ENCODE measurements at regions not wholly inside any gene's neighbourhood (a gene's known extent, or its start where the extent isn't known, plus 50 kb on each side); places are given as distances from the start of the nearest gene placed in this dataset.

DNA sequence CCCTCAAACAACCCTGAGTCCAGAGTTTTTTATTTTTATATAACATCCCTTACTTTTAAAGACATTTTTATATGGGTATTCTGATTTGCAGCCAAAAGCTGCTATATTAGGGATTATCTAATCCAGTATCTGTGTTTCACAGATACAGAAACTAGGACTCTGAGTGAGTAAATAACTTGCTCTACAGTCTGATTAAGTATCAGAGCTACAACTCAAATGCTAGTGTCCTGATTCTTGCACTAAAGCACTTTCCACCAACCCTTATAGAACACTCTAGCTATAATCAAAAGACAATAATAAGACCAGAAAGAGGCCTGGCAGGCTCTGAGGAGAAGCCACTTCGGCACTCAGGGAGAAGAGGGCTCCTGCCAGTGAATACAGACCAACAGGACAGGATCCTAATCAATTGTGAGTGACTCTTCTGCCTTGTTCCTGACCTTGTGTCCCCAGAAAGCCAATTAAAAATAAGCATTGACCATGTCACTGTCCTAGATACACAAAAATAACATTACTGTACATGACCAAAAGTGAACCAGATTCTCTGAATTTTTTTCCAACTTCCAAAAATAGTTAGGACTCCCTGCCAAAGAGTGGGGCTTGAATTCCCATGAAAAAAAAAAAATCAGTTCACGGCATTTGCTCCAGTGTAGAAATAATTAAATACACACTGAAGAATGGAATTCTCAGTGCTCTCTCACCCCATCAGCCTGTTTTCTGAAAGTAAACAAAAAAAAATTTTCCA is 63.6 kb upstream of the MAP3K1 start:
- peaks cover 2 to 12% (median 5%) of the 10 kb centered on the region in 5 donors for H3K9me3 Mint-ChIP-seq
- POLR2A ChIA-PET, result no interaction called here
- CTCF ChIA-PET, result no interaction called here
- Histone ChIP-seq H3K36me3 (ENCODE audit: insufficient read depth, low read length) (no peaks in the 10 kb centered on the region), H3K4me1 (ENCODE audit: insufficient read depth, low read length) (no peaks in the 10 kb centered on the region), H3K9me3 (ENCODE audit: low read length) (no peaks in the 10 kb centered on the region), H3K4me3 (ENCODE audit: low read length) (no peak overlapping the region), H3K27me3 (ENCODE audit: insufficient read depth, low read length, poor library complexity, severe bottlenecking) (no peaks in the 10 kb centered on the region), H3K27ac (ENCODE audit: low read depth, low read length) (no peak overlapping the region)
- peaks cover 0 to 22% (median 2%) of the 10 kb centered on the region in 3 donors for H3K36me3 Mint-ChIP-seq
- no peaks in the 10 kb centered on the region for H3K4me1 Mint-ChIP-seq
- DNase-seq, result no peak
- H3K27me3 Mint-ChIP-seq, result peaks cover 4 to 6% of the 10 kb centered on the region in 2 donors
- no peak overlapping the region for H3K27ac Mint-ChIP-seq
- H3K4me3 Mint-ChIP-seq, result no peak overlapping the region

DNA sequence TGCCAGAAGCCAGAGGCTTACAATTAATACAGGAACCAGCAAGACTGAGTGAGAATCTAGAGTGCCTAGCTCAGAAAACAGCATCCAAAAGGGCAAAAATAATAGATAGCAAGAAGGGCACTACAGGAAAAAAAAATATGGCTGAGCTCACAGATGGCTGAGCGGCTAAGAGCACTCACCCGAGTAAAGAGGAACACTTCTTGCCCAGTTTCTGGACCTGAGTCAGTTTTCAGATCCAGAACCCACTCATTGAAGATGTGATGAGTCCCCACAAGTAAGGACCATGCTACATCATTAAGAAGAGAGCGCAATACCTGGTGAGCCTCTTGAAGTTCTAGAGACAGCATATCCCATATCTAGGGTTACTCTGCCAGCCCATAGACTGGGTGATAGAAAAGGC is 65.5 kb upstream of the MAP3K1 start:
- H3K9me3 ChIP-seq (ENCODE audit: low read length), result no peaks in the 10 kb centered on the region
- no peaks in the 10 kb centered on the region for H3K27me3 ChIP-seq (ENCODE audit: insufficient read depth, low read length, poor library complexity, severe bottlenecking)
- H3K36me3 ChIP-seq (ENCODE audit: insufficient read depth, low read length), result no peaks in the 10 kb centered on the region
- no peak for DNase-seq
- Mint-ChIP-seq H3K27ac (no peak overlapping the region), H3K4me3 (no peak overlapping the region), H3K4me1 (no peaks in the 10 kb centered on the region), H3K36me3 (peaks cover 0 to 22% (median 2%) of the 10 kb centered on the region in 3 donors), H3K9me3 (peaks cover 2 to 12% (median 5%) of the 10 kb centered on the region in 5 donors), H3K27me3 (peaks cover 4% of the 10 kb centered on the region in 2 donors)
- POLR2A ChIA-PET, result no interaction called here
- CTCF ChIA-PET, result no interaction called here
- no peaks in the 10 kb centered on the region for H3K4me1 ChIP-seq (ENCODE audit: insufficient read depth, low read length)
- no peak overlapping the region for H3K4me3 ChIP-seq (ENCODE audit: low read length)
- H3K27ac ChIP-seq (ENCODE audit: low read depth, low read length), result no peak overlapping the region

DNA sequence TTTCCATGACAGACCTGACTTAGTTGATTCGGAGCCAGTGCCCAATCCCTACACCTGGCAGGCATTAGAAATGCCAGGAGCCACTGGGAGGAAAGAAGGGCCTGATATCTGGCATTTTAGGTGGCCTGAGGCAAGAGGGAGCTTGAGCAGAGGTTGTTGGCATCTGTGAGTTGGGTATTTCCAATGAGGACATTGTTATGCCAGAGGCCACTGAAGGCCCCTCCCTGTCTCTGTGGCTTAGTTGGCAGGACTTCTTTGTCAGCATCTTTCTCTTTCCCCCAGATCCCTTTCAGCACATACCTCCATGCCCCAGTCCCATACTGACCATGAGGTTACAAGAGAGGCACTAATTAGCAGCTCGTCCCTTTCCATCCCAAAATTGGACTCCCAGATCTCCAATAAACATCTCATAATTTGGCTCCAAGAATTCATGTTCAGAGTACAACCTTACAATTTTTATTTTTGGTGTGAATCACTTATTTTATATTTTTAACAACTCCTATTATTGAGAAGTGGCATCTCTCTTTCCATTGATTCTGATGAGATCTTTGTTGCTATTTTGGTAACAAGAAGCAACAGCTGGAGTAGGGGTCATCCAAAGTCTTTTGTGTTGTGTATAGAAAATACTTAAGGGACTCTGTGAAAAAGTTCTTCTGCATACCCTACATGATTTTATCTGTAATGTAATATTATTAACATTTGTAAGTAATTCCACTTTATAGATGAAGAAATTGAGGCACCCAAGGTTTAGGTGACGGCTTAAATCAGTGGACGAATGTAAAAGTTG is 68.6 kb upstream of the MAP3K1 start:
- ChIA-PET POLR2A (no interaction called here), CTCF (no interaction called here)
- DNase-seq, result no peak
- Histone ChIP-seq H3K9me3 (ENCODE audit: low read length) (no peaks in the 10 kb centered on the region), H3K36me3 (ENCODE audit: insufficient read depth, low read length) (no peaks in the 10 kb centered on the region), H3K4me3 (ENCODE audit: low read length) (no peak overlapping the region), H3K4me1 (ENCODE audit: insufficient read depth, low read length) (no peaks in the 10 kb centered on the region), H3K27me3 (ENCODE audit: insufficient read depth, low read length, poor library complexity, severe bottlenecking) (no peaks in the 10 kb centered on the region), H3K27ac (ENCODE audit: low read depth, low read length) (no peak overlapping the region)
- Mint-ChIP-seq H3K4me3 (no peak overlapping the region), H3K4me1 (no peaks in the 10 kb centered on the region), H3K9me3 (peaks cover 2 to 3% (median 2%) of the 10 kb centered on the region in 5 donors), H3K27ac (no peak overlapping the region), H3K36me3 (peaks cover 0 to 7% (median 2%) of the 10 kb centered on the region in 3 donors), H3K27me3 (peaks cover 4 to 13% of the 10 kb centered on the region in 2 donors)

DNA sequence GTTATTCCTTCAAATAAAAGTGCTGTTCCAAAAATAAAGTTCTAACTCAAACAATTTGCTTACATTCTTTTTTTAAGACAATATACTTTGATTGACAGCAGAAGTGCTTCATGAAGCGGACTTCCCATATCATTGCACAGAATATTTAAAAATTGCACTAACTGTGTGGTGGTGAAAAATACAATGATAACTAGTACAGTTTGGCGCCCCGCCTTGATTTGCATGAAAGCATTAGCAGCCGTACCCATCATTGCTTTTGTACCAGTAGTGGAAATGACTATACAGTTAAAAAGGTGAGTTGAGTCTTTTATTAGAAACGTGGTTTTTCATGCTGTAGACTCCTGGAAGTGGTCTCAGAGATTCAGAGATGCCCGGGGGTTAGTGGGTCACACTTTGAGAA is 69.5 kb upstream of the MAP3K1 start:
- no peak for DNase-seq
- Mint-ChIP-seq H3K4me3 (no peak overlapping the region), H3K36me3 (no peaks in the 10 kb centered on the region), H3K4me1 (no peaks in the 10 kb centered on the region), H3K27me3 (peaks cover 4 to 13% of the 10 kb centered on the region in 2 donors), H3K9me3 (no peaks in the 10 kb centered on the region), H3K27ac (no peak overlapping the region)
- ChIA-PET POLR2A (no interaction called here), CTCF (no interaction called here)
- H3K27me3 ChIP-seq (ENCODE audit: insufficient read depth, low read length, poor library complexity, severe bottlenecking), result no peaks in the 10 kb centered on the region
- H3K36me3 ChIP-seq (ENCODE audit: insufficient read depth, low read length), result no peaks in the 10 kb centered on the region
- no peaks in the 10 kb centered on the region for H3K4me1 ChIP-seq (ENCODE audit: insufficient read depth, low read length)
- no peak overlapping the region for H3K27ac ChIP-seq (ENCODE audit: low read depth, low read length)
- H3K9me3 ChIP-seq (ENCODE audit: low read length), result no peaks in the 10 kb centered on the region
- no peak overlapping the region for H3K4me3 ChIP-seq (ENCODE audit: low read length)

DNA sequence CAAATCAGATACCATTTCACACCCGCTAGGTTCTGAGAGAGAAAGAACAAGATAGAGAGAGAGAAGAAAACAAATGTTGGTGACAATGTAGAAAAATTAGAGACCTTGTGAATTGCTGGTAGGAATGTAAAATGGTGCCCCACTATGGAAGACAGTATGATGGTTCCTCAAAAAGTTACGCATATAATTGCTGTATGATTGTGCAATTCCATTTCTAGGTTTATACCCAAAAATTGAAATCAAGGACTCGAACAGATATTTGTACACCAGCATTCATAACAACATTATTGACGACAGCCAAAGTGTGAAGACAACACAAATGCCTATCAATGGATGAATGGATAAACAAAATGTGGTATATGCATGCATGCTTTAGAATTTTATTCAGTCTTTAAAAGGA is 74.5 kb upstream of the MAP3K1 start:
- CTCF ChIA-PET, result no interaction called here
- Mint-ChIP-seq H3K27ac (no peak overlapping the region), H3K27me3 (peaks cover 0 to 9% of the 10 kb centered on the region in 2 donors), H3K9me3 (no peaks in the 10 kb centered on the region), H3K4me3 (no peak overlapping the region), H3K36me3 (no peaks in the 10 kb centered on the region), H3K4me1 (peaks cover 18 to 23% (median 21%) of the 10 kb centered on the region in 3 donors)
- POLR2A ChIA-PET, result no interaction called here
- Histone ChIP-seq H3K9me3 (ENCODE audit: low read length) (no peaks in the 10 kb centered on the region), H3K27ac (ENCODE audit: low read depth, low read length) (no peak overlapping the region), H3K4me1 (ENCODE audit: insufficient read depth, low read length) (peaks cover 25% of the 10 kb centered on the region), H3K27me3 (ENCODE audit: insufficient read depth, low read length, poor library complexity, severe bottlenecking) (no peaks in the 10 kb centered on the region), H3K4me3 (ENCODE audit: low read length) (no peak overlapping the region), H3K36me3 (ENCODE audit: insufficient read depth, low read length) (no peaks in the 10 kb centered on the region)
- no peak for DNase-seq

DNA sequence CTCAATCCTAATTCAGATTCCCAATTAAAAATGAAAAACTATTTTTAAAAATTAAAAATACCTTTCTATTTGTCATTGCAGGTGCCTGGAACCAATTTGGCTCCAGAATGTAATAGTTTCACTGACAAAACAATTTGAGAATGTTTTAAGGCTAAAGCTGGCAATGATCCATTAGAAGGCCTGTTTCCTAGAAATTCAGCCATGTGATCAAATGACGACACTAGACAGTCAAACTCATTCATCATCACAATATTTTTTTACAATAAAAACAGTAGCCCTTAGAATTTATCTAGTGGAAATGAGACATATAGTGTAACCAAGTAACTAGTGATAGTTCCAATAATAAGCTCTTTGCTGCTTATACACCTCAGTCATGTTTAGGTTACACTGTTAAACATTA is 75.4 kb upstream of the MAP3K1 start:
- ChIA-PET CTCF (no interaction called here), POLR2A (no interaction called here)
- peaks cover 24 to 27% (median 26%) of the 10 kb centered on the region in 3 donors for H3K4me1 Mint-ChIP-seq
- DNase-seq, result no peak
- no peaks in the 10 kb centered on the region for H3K9me3 Mint-ChIP-seq
- Histone ChIP-seq H3K4me3 (ENCODE audit: low read length) (no peak overlapping the region), H3K9me3 (ENCODE audit: low read length) (no peaks in the 10 kb centered on the region), H3K27me3 (ENCODE audit: insufficient read depth, low read length, poor library complexity, severe bottlenecking) (no peaks in the 10 kb centered on the region), H3K36me3 (ENCODE audit: insufficient read depth, low read length) (no peaks in the 10 kb centered on the region), H3K27ac (ENCODE audit: low read depth, low read length) (no peak overlapping the region), H3K4me1 (ENCODE audit: insufficient read depth, low read length) (peaks cover 33% of the 10 kb centered on the region)
- H3K27me3 Mint-ChIP-seq, result peaks cover 0 to 9% of the 10 kb centered on the region in 2 donors
- no peak overlapping the region for H3K4me3 Mint-ChIP-seq
- no peak overlapping the region for H3K27ac Mint-ChIP-seq
- no peaks in the 10 kb centered on the region for H3K36me3 Mint-ChIP-seq

DNA sequence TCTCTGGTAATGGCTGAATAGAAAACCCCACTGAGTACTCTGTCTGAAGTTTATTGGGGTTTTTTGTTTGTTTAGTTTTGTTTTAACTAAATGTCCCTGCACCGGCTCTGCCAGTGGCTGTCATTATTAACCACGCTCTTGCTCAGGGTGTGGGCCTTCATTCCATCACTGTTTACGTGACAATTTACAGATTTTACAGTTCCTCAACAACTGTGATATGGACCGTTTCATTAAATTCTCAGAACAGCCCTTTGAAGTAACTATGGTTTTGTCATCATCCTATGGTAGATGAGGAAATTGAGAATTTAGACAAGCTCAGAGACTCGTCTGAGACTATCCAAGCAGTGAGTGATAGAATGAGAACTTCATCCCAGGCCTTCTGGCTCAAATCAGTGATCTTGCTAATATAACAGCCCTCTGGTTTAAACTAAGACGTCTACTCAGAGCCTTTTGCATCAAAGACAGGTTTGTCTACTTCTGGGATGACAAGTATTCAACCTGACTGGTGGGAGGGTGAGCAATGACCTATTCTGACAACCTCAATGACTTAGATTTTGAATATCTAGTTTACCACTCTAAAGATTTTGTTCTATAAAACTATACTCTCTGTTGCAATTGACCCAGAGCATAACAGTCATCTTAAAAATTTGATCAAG is 77.3 kb upstream of the MAP3K1 start:
- Mint-ChIP-seq H3K9me3 (no peaks in the 10 kb centered on the region), H3K4me3 (no peak overlapping the region), H3K27ac (peak overlapping the region in 2 of 8 donors; percentile 19 to 45), H3K27me3 (peaks cover 0 to 3% of the 10 kb centered on the region in 2 donors), H3K4me1 (peaks cover 27 to 43% (median 34%) of the 10 kb centered on the region in 3 donors), H3K36me3 (no peaks in the 10 kb centered on the region)
- H3K4me1 ChIP-seq (ENCODE audit: insufficient read depth, low read length), result peaks cover 50% of the 10 kb centered on the region
- H3K36me3 ChIP-seq (ENCODE audit: insufficient read depth, low read length), result no peaks in the 10 kb centered on the region
- ChIA-PET CTCF (no interaction called here), POLR2A (no interaction called here)
- H3K27ac ChIP-seq (ENCODE audit: low read depth, low read length), result no peak overlapping the region
- H3K4me3 ChIP-seq (ENCODE audit: low read length), result no peak overlapping the region
- H3K9me3 ChIP-seq (ENCODE audit: low read length), result no peaks in the 10 kb centered on the region
- no peaks in the 10 kb centered on the region for H3K27me3 ChIP-seq (ENCODE audit: insufficient read depth, low read length, poor library complexity, severe bottlenecking)
- no peak for DNase-seq
